AG10803 (cell line): ENCODE measurements at regions not wholly inside any gene's neighbourhood (a gene's known extent, or its start where the extent isn't known, plus 50 kb on each side); places are given as distances from the start of the nearest gene placed in this dataset.
"Not testable (repeated sequence)": the region's sequence is repeated elsewhere in the genome, so short reads cannot be mapped to it uniquely, and the experiment has no call there.

Source experiments
- DNase-seq: peaks from one replicate; pipeline ENCODE4 v3.0.0; 2010; ENCODE audit warnings: low read depth
- H3K4me3 ChIP-seq: 2 replicates; pipeline ENCODE4 v1.5.1; 2011; ENCODE audit warnings: mild to moderate bottlenecking, low read length, control low read depth
- TF ChIP-seq, protein P1 (sequence below): conservative IDR thresholded peaks from 2 replicates; pipeline ENCODE4 v1.5.1; 2011; ENCODE audit warnings: mild to moderate bottlenecking, low read length, control low read depth, inconsistent platforms

DNA sequence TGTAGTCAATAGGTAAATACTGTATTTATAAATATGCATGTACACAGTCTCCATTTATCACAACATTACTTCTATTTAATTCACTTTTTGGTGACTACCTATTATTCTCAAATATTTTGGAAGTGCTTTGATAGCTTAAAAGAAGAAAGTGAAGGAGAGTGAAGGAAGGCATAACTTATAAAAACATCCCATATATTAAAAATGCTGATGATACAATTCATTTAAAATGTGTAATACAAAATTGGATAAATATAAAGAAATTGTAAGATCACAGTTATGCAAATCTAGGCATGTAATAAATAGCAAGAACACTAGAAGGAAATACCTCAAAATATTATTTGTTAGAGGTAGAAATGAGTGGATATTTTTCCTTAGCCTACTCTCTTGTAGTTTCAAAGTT, 111.6 kb upstream of the ADTRP start:
- TF ChIP-seq, protein P1, sequence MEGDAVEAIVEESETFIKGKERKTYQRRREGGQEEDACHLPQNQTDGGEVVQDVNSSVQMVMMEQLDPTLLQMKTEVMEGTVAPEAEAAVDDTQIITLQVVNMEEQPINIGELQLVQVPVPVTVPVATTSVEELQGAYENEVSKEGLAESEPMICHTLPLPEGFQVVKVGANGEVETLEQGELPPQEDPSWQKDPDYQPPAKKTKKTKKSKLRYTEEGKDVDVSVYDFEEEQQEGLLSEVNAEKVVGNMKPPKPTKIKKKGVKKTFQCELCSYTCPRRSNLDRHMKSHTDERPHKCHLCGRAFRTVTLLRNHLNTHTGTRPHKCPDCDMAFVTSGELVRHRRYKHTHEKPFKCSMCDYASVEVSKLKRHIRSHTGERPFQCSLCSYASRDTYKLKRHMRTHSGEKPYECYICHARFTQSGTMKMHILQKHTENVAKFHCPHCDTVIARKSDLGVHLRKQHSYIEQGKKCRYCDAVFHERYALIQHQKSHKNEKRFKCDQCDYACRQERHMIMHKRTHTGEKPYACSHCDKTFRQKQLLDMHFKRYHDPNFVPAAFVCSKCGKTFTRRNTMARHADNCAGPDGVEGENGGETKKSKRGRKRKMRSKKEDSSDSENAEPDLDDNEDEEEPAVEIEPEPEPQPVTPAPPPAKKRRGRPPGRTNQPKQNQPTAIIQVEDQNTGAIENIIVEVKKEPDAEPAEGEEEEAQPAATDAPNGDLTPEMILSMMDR = no peak
- H3K4me3 ChIP-seq = no peak overlapping the region
- no peak for DNase-seq

DNA sequence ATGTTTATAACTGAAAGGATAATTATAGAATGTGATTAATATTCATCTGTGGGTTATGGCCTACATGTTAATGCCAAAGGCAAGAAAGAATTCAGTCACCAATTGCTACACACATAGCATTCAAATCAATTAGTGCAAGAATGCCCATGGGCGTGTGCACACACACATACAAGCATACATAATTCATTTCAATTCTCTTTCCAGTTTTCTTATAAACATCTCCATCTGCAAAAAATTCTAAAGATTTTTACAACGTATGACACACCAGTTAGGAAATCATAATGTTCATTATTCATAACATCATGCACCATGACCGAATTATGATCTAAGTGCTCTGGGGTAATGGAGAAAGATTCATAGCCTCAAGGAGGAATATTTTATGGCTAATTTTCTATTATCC, 111.0 kb upstream of the ADTRP start:
- TF ChIP-seq, protein P1 = no peak
- H3K4me3 ChIP-seq = no peak overlapping the region
- DNase-seq = peak; percentile 22

DNA sequence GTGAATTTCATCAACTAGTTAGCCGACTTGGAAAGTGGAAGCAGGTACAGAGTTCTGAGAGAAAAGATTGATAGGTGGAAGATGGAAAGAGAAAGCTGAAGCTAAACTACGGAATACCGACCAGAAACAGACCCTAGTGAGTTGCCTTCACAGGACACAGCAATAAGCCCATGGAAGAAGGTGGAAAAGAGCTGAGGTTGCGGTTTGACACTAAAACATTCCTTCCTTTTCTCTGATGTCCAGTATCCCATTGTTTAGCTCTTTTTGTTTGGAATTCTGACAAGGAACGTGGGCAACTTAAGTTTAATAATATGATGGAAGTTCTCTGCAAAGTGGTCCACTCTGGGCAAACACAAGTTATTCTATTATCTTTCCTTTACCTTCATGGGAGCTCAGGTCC, 110.1 kb upstream of the ADTRP start:
- no peak for DNase-seq

DNA sequence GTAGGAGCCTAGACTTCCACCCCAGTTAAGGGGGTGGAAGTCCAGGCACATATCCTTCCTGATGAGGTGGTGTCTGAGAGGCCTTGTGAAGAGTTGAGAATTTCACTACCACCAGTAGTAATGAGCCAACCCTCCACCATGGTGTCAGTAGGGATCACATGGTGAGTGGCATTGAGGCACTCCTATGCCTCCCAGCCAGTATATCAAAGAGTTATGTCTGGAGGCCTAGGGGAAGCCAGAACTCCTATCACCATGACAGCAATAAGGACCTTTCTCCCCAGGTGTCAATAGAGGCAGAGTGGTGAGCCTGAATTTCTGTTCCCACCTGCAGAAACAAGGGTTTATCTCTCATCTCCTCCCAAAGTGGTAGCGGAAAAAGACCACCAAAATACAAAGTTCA, 106.6 kb upstream of the ADTRP start:
- DNase-seq = no peak
- TF ChIP-seq, protein P1 = no peak
- H3K4me3 ChIP-seq = no peak overlapping the region

More for the DNA sequence above, 110.1 kb upstream of the ADTRP start:
- no peak overlapping the region for H3K4me3 ChIP-seq
- TF ChIP-seq, protein P1 = no peak

DNA sequence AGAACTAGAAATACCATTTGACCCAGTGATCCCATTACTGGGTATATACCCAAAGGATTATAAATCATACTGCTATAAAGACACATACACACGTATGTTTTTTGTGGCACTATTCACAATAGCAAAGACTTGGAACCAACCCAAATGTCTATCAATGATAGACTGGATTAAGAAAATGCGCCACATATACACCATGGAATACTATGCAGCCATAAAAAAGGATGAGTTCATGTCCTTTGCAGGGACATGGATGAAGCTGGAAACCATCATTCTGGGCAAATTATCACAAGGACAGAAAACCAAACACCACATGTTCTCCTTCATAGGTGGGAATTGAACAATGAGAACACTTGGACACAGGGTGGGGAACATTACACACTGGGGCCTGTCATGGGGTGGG, 104.9 kb upstream of the ADTRP start:
- not testable (repeated sequence) for H3K4me3 ChIP-seq, DNase-seq

DNA sequence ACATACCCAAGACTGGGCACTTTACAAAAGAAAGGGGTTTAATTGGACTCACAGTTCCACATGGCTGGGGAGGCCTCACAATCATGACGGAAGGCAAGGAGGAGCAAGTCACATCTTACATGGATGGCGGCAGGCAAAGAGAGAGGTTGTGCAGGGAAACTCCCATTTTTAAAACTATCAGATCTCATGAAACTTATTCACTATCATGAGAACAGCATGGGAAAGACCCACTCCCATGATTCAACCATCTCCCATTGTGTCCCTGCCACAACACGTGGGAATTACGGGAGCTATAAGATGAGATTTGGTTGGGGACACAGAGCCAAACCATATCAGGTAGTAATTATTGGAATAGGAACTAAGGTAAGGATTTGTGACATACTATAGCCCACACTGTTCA, 101.6 kb upstream of the ADTRP start:
- not testable (repeated sequence) for DNase-seq

DNA sequence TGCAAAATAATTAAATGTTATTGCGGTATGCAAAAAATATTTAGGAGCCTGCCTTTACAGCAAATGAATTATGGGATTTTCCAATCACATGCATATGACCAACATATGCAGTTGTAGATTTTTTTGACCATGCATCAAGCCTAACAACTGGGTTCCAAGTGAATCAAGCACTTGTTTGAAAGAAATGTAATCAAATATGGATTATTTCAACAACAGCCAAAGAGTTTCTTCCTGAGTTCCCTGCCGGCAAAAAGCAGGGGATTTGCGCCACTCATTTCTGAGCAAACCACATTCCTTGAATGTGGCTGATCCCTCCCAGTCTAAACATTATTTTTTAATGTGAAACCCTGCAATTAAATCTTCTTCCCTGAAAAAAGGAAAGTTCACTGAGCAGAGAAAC, 100.1 kb upstream of the ADTRP start:
- H3K4me3 ChIP-seq = no peak overlapping the region
- no peak for DNase-seq
- TF ChIP-seq, protein P1 = no peak

More for the DNA sequence above, 101.6 kb upstream of the ADTRP start:
- not testable (repeated sequence) for H3K4me3 ChIP-seq

DNA sequence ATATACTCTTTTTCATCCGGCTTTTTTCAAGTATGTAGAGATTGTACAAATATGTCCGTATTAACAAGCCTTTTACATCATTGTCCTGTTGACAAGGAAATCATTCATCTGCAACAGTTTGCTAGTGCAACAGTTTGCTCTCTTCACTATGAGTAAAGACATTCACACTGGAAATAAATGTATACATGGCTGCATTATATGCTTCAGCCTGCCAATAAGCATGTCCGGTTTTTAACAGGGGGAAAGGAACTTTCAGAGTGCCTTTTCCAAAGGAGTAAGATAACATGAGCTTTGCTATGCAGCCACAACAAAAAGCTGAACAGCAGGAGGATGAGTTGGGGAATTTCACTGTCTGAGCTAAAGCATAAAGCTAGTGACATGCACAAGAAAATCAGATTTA, 99.4 kb upstream of the ADTRP start:
- TF ChIP-seq, protein P1 = no peak
- no peak overlapping the region for H3K4me3 ChIP-seq
- no peak for DNase-seq
